Spinal cord (tissue), 9 donors: ENCODE measurements at regions not wholly inside any gene's neighbourhood (a gene's known extent, or its start where the extent isn't known, plus 50 kb on each side); places are given as distances from the start of the nearest gene placed in this dataset.

Source experiments
- DNase-seq, 6 donors: peaks; one replicate each; pipeline versions ENCODE4 v3.0.0 to v3.0.0-alpha.2; 2013 to 2015; ENCODE audit warnings: low spot score in 6 of 6, low read depth in 4 of 6
- H3K27ac ChIP-seq: one replicate; pipeline ENCODE4 v1.5.1; 2013; ENCODE audit warnings: low read depth, low read length, control low read depth
- H3K27me3 ChIP-seq: one replicate; pipeline ENCODE4 v1.6.1; 2013; ENCODE audit warnings: low read length; ENCODE audit not compliant: control insufficient read depth, insufficient read depth
- H3K36me3 ChIP-seq: one replicate; pipeline ENCODE4 v1.6.1; 2013; ENCODE audit warnings: low read length; ENCODE audit not compliant: control insufficient read depth, insufficient read depth
- H3K4me1 ChIP-seq: one replicate; pipeline ENCODE4 v1.6.1; 2013; ENCODE audit warnings: low read length; ENCODE audit not compliant: control insufficient read depth, insufficient read depth
- H3K4me3 ChIP-seq: one replicate; pipeline ENCODE4 v1.5.1; 2013; ENCODE audit warnings: low read depth, low read length, control low read depth
- H3K9me3 ChIP-seq: one replicate; pipeline ENCODE4 v1.6.1; 2013; ENCODE audit warnings: low read length; ENCODE audit not compliant: control insufficient read depth, insufficient read depth
- WGBS: methylation state at CpG from one replicate; pipeline ENCODE4 v1.1.5; 2013; ENCODE audit warnings: missing lambda C conversion rate; ENCODE audit not compliant: insufficient coverage; 5-methylcytosine and 5-hydroxymethylcytosine counted together
- donor health status: healthy.

- H3K27ac ChIP-seq: no peak overlapping the region
- no peak for DNase-seq
- WGBS: no CpG with 5 or more reads among the region's 1 CpG
Observed at GRCh38 chr1:195765099-195765498, 843.1 kb downstream of the KCNT2 start.

GRCh38 chr1:195763907-195764374 is 844.3 kb downstream of the KCNT2 start:
- H3K4me3 ChIP-seq: no peak overlapping the region
- 92% methylated on average over 2 of the region's 4 CpGs for WGBS
- H3K27me3 ChIP-seq: no peaks in the 10 kb centered on the region
- DNase-seq: no peak
- no peaks in the 10 kb centered on the region for H3K36me3 ChIP-seq
- H3K9me3 ChIP-seq: no peaks in the 10 kb centered on the region
- no peaks in the 10 kb centered on the region for H3K4me1 ChIP-seq
- no peak overlapping the region for H3K27ac ChIP-seq

More at GRCh38 chr1:195765099-195765498, 843.1 kb downstream of the KCNT2 start:
- Histone ChIP-seq H3K4me3 (no peak overlapping the region), H3K9me3 (no peaks in the 10 kb centered on the region), H3K4me1 (no peaks in the 10 kb centered on the region), H3K36me3 (no peaks in the 10 kb centered on the region), H3K27me3 (no peaks in the 10 kb centered on the region)

GRCh38 chr1:195763146-195763906 is 844.9 kb downstream of the KCNT2 start:
- DNase-seq: no peak
- Histone ChIP-seq H3K36me3 (no peaks in the 10 kb centered on the region), H3K4me1 (no peaks in the 10 kb centered on the region), H3K27me3 (no peaks in the 10 kb centered on the region), H3K9me3 (no peaks in the 10 kb centered on the region), H3K27ac (no peak overlapping the region), H3K4me3 (no peak overlapping the region)
- WGBS: 89% methylated on average over 18 of the region's 22 CpGs

- no peak overlapping the region for H3K4me3 ChIP-seq
- H3K9me3 ChIP-seq: no peaks in the 10 kb centered on the region
- no peak for DNase-seq
- no peaks in the 10 kb centered on the region for H3K36me3 ChIP-seq
- no peaks in the 10 kb centered on the region for H3K4me1 ChIP-seq
- no peak overlapping the region for H3K27ac ChIP-seq
- H3K27me3 ChIP-seq: no peaks in the 10 kb centered on the region
Observed at GRCh38 chr1:195761104-195761503, 847.1 kb downstream of the KCNT2 start.

GRCh38 chr1:195756109-195756508 is 852.1 kb downstream of the KCNT2 start:
- H3K9me3 ChIP-seq: no peaks in the 10 kb centered on the region
- H3K4me1 ChIP-seq: no peaks in the 10 kb centered on the region
- H3K36me3 ChIP-seq: no peaks in the 10 kb centered on the region
- H3K27me3 ChIP-seq: no peaks in the 10 kb centered on the region
- no peak overlapping the region for H3K4me3 ChIP-seq
- H3K27ac ChIP-seq: no peak overlapping the region
- DNase-seq: no peak

- no peaks in the 10 kb centered on the region for H3K36me3 ChIP-seq
- no peak overlapping the region for H3K4me3 ChIP-seq
- no peak for DNase-seq
- no peaks in the 10 kb centered on the region for H3K9me3 ChIP-seq
- no peaks in the 10 kb centered on the region for H3K27me3 ChIP-seq
- H3K27ac ChIP-seq: no peak overlapping the region
- H3K4me1 ChIP-seq: no peaks in the 10 kb centered on the region
- WGBS: no CpG with 5 or more reads among the region's 1 CpG
Observed at GRCh38 chr1:195754874-195755273, 853.4 kb downstream of the KCNT2 start.

GRCh38 chr1:195754303-195754702 is 853.9 kb downstream of the KCNT2 start:
- Histone ChIP-seq H3K9me3 (no peaks in the 10 kb centered on the region), H3K4me1 (no peaks in the 10 kb centered on the region), H3K4me3 (no peak overlapping the region), H3K36me3 (no peaks in the 10 kb centered on the region), H3K27ac (no peak overlapping the region), H3K27me3 (no peaks in the 10 kb centered on the region)
- 94% methylated on average over 2 of the region's 4 CpGs for WGBS
- DNase-seq: no peak

- Histone ChIP-seq H3K9me3 (no peaks in the 10 kb centered on the region), H3K4me1 (no peaks in the 10 kb centered on the region), H3K27me3 (no peaks in the 10 kb centered on the region), H3K4me3 (no peak overlapping the region), H3K27ac (no peak overlapping the region), H3K36me3 (no peaks in the 10 kb centered on the region)
- no CpG with 5 or more reads among the region's 1 CpG for WGBS
- no peak for DNase-seq
Observed at GRCh38 chr1:195748969-195749368, 859.3 kb downstream of the KCNT2 start.

- Histone ChIP-seq H3K9me3 (no peaks in the 10 kb centered on the region), H3K4me3 (no peak overlapping the region), H3K4me1 (no peaks in the 10 kb centered on the region), H3K27me3 (no peaks in the 10 kb centered on the region), H3K36me3 (no peaks in the 10 kb centered on the region), H3K27ac (no peak overlapping the region)
- no peak for DNase-seq
- no CpG with 5 or more reads among the region's 1 CpG for WGBS
Observed at GRCh38 chr1:195745189-195746010, 862.8 kb downstream of the KCNT2 start.

- H3K9me3 ChIP-seq: no peaks in the 10 kb centered on the region
- DNase-seq: no peak
- no peaks in the 10 kb centered on the region for H3K36me3 ChIP-seq
- no peaks in the 10 kb centered on the region for H3K27me3 ChIP-seq
- no peak overlapping the region for H3K27ac ChIP-seq
- H3K4me1 ChIP-seq: no peaks in the 10 kb centered on the region
- WGBS: 94% methylated on average over 5 of the region's 6 CpGs
- no peak overlapping the region for H3K4me3 ChIP-seq
Observed at GRCh38 chr1:195744256-195744655, 864.0 kb downstream of the KCNT2 start.
